Lower leg skin (tissue), 3 donors: ENCODE measurements at regions not wholly inside any gene's neighbourhood (a gene's known extent, or its start where the extent isn't known, plus 50 kb on each side); places are given as distances from the start of the nearest gene placed in this dataset.

Experiments used
- POLR2A ChIP-seq, 2 donors: fragments of 450-650 bp; IDR thresholded peaks; one replicate each; pipeline ENCODE4 v1.6.1; 2016 to 2017; ENCODE audit warnings: antibody characterized with exemption in 2 of 2, mild to moderate bottlenecking in 1 of 2, moderate library complexity in 1 of 2
- TF ChIP-seq, protein P1 (sequence below), 3 donors: fragments of 450-650 bp; IDR thresholded peaks; one replicate each; pipeline ENCODE4 v1.5.1; 2016; ENCODE audit warnings: antibody characterized with exemption in 3 of 3, mild to moderate bottlenecking in 3 of 3, moderate library complexity in 2 of 3

DNA sequence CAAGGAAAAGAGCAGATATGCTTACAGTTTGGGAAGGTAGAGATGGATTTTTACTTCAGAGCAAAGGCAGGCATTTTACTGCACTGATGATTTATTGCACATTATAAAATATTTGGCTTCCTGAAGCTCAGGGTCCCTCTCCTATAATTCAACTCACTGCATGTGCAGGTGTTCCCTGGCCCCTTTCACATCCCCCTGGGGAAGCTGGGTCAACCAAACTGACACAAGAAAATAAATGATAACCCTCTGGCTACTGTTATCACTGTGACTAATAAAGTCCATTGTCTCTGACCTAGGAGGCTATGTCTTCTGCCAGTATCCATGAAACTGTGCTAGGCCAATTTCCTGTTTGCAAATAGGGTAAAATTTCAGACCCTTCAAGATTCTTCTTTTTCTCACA, 163.1 kb downstream of the ARL6IP6 start:
- TF ChIP-seq, protein P1, sequence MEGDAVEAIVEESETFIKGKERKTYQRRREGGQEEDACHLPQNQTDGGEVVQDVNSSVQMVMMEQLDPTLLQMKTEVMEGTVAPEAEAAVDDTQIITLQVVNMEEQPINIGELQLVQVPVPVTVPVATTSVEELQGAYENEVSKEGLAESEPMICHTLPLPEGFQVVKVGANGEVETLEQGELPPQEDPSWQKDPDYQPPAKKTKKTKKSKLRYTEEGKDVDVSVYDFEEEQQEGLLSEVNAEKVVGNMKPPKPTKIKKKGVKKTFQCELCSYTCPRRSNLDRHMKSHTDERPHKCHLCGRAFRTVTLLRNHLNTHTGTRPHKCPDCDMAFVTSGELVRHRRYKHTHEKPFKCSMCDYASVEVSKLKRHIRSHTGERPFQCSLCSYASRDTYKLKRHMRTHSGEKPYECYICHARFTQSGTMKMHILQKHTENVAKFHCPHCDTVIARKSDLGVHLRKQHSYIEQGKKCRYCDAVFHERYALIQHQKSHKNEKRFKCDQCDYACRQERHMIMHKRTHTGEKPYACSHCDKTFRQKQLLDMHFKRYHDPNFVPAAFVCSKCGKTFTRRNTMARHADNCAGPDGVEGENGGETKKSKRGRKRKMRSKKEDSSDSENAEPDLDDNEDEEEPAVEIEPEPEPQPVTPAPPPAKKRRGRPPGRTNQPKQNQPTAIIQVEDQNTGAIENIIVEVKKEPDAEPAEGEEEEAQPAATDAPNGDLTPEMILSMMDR (IDR thresholded peaks at IDR 0.05) = no peak
- no peak for TF ChIP-seq POLR2A (IDR thresholded peaks at IDR 0.05)
